H1 (cell line): ENCODE measurements at regions not wholly inside any gene's neighbourhood (a gene's known extent, or its start where the extent isn't known, plus 50 kb on each side); places are given as distances from the start of the nearest gene placed in this dataset.

Source experiments
- BRCA1 ChIP-seq: IDR thresholded peaks from 2 replicates; pipeline ENCODE4 v1.6.1; 2012; ENCODE audit warnings: low read depth, low read length, improper control_type of control experiment
- CEBPB ChIP-seq: IDR thresholded peaks from 2 replicates; pipeline ENCODE4 v1.6.1; 2012; ENCODE audit warnings: low read depth, low read length
- CTCF ChIP-seq, 3 experiments: IDR thresholded peaks; 1 replicate in 2 of 3; 2 replicates in 1 of 3; pipeline versions ENCODE4 v1.5.1 to v1.6.1; 2011; ENCODE audit warnings: low read length in 3 of 3, mild to moderate bottlenecking in 3 of 3, inconsistent platforms in 2 of 3, low read depth in 1 of 3, moderate library complexity in 1 of 3; ENCODE audit not compliant: insufficient read depth in 1 of 3; ENCODE audit errors: control extremely low read depth in 1 of 3
- EP300 ChIP-seq, 2 experiments: IDR thresholded peaks; 1 replicate in 1 of 2; 2 replicates in 1 of 2; pipeline ENCODE4 v1.6.1; 2011 to 2012; ENCODE audit warnings: low read depth in 2 of 2, low read length in 2 of 2, mild to moderate bottlenecking in 2 of 2, borderline replicate concordance in 1 of 2, inconsistent platforms in 1 of 2, moderate library complexity in 1 of 2
- EZH2 ChIP-seq: fragments of 200-600 bp; sonication (generic); IDR thresholded peaks from 2 replicates; pipeline ENCODE4 v1.7.1; 2012; ENCODE audit warnings: low read depth, mild to moderate bottlenecking, moderate library complexity, low read length, inconsistent platforms; ENCODE audit not compliant: severe bottlenecking
- PHF8 ChIP-seq: fragments of 200-600 bp; sonication (generic); conservative IDR thresholded peaks from 2 replicates; pipeline ENCODE4 v1.7.1; 2012; ENCODE audit warnings: low read depth, mild to moderate bottlenecking, inconsistent platforms, low read length, moderate library complexity
- RNF2 ChIP-seq: fragments of 200-900, 300-1000 bp; sonication (generic); IDR thresholded peaks from 2 replicates; pipeline ENCODE4 v1.7.1; 2016; ENCODE audit warnings: borderline replicate concordance, low read depth, mild to moderate bottlenecking, antibody characterized with exemption, low read length; ENCODE audit not compliant: poor library complexity, severe bottlenecking; ENCODE audit errors: missing control alignments
- SAP30 ChIP-seq: fragments of 300-600 bp; sonication (generic); IDR thresholded peaks from 2 replicates; pipeline ENCODE4 v1.7.1; 2012; ENCODE audit warnings: low read length, moderate library complexity, mild to moderate bottlenecking, inconsistent platforms; ENCODE audit not compliant: insufficient read depth, insufficient replicate concordance
- SP1 ChIP-seq: IDR thresholded peaks from 2 replicates; pipeline ENCODE4 v1.6.1; 2011; ENCODE audit warnings: low read depth, low read length
- SRF ChIP-seq: IDR thresholded peaks from 2 replicates; pipeline ENCODE4 v1.6.1; 2011; ENCODE audit warnings: mild to moderate bottlenecking, low read depth, low read length, moderate library complexity
- TF ChIP-seq, protein P1 (sequence below): IDR thresholded peaks from 2 replicates; pipeline ENCODE4 v1.6.1; 2011; ENCODE audit warnings: low read length, improper control_type of control experiment

- no peak for TF ChIP-seq CTCF (IDR thresholded peaks at IDR 0.05; ENCODE audit: control extremely low read depth in 1 of 3, insufficient read depth in 1 of 3, low read depth in 1 of 3, low read length in 3 of 3)
- no peak for TF ChIP-seq SRF
- TF ChIP-seq CEBPB = no peak
- no peak for TF ChIP-seq EZH2
- TF ChIP-seq, protein P1, sequence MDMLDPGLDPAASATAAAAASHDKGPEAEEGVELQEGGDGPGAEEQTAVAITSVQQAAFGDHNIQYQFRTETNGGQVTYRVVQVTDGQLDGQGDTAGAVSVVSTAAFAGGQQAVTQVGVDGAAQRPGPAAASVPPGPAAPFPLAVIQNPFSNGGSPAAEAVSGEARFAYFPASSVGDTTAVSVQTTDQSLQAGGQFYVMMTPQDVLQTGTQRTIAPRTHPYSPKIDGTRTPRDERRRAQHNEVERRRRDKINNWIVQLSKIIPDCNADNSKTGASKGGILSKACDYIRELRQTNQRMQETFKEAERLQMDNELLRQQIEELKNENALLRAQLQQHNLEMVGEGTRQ = no peak
- no peak for TF ChIP-seq PHF8
- TF ChIP-seq BRCA1 = no peak
- TF ChIP-seq SP1 = no peak
- TF ChIP-seq SAP30 = no peak
- no peak for TF ChIP-seq RNF2
- no peak for TF ChIP-seq EP300 (IDR thresholded peaks at IDR 0.05; ENCODE audit: borderline replicate concordance in 1 of 2, low read depth in 2 of 2, low read length in 2 of 2)
Observed at GRCh38 chr10:31142026-31142425, 110.4 kb upstream of the ZNF438 start.
